ENCODE measurements at regions not wholly inside any gene's neighbourhood (a gene's known extent, or its start where the extent isn't known, plus 50 kb on each side); places are given as distances from the start of the nearest gene placed in this dataset.

DNA sequence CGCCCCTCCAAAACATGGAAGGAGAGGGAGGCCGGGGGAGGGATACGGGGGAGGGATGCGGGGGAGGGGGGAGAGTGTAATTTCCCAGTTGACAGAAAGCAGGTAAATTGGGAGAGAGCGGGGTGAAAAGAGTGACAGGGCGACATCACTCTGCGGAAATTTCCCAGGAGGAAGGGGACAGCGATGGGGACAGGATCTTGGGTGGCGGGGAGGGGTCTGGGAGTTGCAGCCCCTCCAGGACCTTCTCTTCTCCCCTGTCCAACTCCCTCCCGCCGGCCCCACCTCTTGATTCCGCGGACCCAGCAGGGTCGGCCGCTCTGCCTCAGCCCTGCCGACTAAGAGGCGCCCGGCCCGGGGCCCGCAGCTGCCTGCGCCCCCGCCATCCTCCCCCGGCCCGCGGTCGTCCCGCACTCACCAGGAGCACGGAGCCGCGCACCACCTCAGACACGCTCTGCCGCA, 108.0 kb upstream of the DOCK9 start:
- Mint-ChIP-seq H3K4me3 (peak overlapping the region; percentile 81), H3K27ac (no peak overlapping the region), H3K9me3 (no peaks in the 10 kb centered on the region), H3K4me1 (peaks cover 26% of the 10 kb centered on the region), H3K27me3 (ENCODE audit: low read depth) (peaks cover 21% of the 10 kb centered on the region), H3K36me3 (no peaks in the 10 kb centered on the region)
- DNase-seq (ENCODE audit: low spot score): peak; percentile 47
- TF ChIP-seq MXD4 (CRISPR knock-in tag; IDR thresholded peaks at IDR 0.05; ENCODE audit: borderline replicate concordance) (no peak), PRRX2 (CRISPR knock-in tag; IDR thresholded peaks at IDR 0.05) (no peak), ZNF219 (CRISPR knock-in tag; IDR thresholded peaks at IDR 0.05; ENCODE audit: borderline replicate concordance) (no peak), GTF2I (CRISPR knock-in tag; conservative IDR thresholded peaks at IDR 0.05) (no peak), TEAD4 (CRISPR knock-in tag; IDR thresholded peaks at IDR 0.05) (no peak), ZNF423 (CRISPR knock-in tag; IDR thresholded peaks at IDR 0.05) (no peak), TCF7 (CRISPR knock-in tag; IDR thresholded peaks at IDR 0.05; ENCODE audit: low read depth) (no peak), SMAD4 (CRISPR knock-in tag; IDR thresholded peaks at IDR 0.05) (no peak), ZBTB21 (CRISPR knock-in tag; IDR thresholded peaks at IDR 0.05; ENCODE audit: borderline replicate concordance) (no peak), ZNF416 (CRISPR knock-in tag; IDR thresholded peaks at IDR 0.05) (no peak)
- TF ChIP-seq, protein P1, sequence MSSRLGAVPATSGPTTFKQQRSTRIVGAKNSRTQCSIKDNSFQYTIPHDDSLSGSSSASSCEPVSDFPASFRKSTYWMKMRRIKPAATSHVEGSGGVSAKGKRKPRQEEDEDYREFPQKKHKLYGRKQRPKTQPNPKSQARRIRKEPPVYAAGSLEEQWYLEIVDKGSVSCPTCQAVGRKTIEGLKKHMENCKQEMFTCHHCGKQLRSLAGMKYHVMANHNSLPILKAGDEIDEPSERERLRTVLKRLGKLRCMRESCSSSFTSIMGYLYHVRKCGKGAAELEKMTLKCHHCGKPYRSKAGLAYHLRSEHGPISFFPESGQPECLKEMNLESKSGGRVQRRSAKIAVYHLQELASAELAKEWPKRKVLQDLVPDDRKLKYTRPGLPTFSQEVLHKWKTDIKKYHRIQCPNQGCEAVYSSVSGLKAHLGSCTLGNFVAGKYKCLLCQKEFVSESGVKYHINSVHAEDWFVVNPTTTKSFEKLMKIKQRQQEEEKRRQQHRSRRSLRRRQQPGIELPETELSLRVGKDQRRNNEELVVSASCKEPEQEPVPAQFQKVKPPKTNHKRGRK (CRISPR knock-in tag; IDR thresholded peaks at IDR 0.05; ENCODE audit: borderline replicate concordance): no peak
- TF ChIP-seq, protein P2, sequence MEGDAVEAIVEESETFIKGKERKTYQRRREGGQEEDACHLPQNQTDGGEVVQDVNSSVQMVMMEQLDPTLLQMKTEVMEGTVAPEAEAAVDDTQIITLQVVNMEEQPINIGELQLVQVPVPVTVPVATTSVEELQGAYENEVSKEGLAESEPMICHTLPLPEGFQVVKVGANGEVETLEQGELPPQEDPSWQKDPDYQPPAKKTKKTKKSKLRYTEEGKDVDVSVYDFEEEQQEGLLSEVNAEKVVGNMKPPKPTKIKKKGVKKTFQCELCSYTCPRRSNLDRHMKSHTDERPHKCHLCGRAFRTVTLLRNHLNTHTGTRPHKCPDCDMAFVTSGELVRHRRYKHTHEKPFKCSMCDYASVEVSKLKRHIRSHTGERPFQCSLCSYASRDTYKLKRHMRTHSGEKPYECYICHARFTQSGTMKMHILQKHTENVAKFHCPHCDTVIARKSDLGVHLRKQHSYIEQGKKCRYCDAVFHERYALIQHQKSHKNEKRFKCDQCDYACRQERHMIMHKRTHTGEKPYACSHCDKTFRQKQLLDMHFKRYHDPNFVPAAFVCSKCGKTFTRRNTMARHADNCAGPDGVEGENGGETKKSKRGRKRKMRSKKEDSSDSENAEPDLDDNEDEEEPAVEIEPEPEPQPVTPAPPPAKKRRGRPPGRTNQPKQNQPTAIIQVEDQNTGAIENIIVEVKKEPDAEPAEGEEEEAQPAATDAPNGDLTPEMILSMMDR (IDR thresholded peaks at IDR 0.05): no peak
- TF ChIP-seq, protein P3, sequence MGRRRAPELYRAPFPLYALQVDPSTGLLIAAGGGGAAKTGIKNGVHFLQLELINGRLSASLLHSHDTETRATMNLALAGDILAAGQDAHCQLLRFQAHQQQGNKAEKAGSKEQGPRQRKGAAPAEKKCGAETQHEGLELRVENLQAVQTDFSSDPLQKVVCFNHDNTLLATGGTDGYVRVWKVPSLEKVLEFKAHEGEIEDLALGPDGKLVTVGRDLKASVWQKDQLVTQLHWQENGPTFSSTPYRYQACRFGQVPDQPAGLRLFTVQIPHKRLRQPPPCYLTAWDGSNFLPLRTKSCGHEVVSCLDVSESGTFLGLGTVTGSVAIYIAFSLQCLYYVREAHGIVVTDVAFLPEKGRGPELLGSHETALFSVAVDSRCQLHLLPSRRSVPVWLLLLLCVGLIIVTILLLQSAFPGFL (CRISPR knock-in tag; IDR thresholded peaks at IDR 0.05; ENCODE audit: borderline replicate concordance): no peak
- TF ChIP-seq, protein P4, sequence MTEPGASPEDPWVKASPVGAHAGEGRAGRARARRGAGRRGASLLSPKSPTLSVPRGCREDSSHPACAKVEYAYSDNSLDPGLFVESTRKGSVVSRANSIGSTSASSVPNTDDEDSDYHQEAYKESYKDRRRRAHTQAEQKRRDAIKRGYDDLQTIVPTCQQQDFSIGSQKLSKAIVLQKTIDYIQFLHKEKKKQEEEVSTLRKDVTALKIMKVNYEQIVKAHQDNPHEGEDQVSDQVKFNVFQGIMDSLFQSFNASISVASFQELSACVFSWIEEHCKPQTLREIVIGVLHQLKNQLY (CRISPR knock-in tag; IDR thresholded peaks at IDR 0.05): no peak
- TF ChIP-seq, protein P5, sequence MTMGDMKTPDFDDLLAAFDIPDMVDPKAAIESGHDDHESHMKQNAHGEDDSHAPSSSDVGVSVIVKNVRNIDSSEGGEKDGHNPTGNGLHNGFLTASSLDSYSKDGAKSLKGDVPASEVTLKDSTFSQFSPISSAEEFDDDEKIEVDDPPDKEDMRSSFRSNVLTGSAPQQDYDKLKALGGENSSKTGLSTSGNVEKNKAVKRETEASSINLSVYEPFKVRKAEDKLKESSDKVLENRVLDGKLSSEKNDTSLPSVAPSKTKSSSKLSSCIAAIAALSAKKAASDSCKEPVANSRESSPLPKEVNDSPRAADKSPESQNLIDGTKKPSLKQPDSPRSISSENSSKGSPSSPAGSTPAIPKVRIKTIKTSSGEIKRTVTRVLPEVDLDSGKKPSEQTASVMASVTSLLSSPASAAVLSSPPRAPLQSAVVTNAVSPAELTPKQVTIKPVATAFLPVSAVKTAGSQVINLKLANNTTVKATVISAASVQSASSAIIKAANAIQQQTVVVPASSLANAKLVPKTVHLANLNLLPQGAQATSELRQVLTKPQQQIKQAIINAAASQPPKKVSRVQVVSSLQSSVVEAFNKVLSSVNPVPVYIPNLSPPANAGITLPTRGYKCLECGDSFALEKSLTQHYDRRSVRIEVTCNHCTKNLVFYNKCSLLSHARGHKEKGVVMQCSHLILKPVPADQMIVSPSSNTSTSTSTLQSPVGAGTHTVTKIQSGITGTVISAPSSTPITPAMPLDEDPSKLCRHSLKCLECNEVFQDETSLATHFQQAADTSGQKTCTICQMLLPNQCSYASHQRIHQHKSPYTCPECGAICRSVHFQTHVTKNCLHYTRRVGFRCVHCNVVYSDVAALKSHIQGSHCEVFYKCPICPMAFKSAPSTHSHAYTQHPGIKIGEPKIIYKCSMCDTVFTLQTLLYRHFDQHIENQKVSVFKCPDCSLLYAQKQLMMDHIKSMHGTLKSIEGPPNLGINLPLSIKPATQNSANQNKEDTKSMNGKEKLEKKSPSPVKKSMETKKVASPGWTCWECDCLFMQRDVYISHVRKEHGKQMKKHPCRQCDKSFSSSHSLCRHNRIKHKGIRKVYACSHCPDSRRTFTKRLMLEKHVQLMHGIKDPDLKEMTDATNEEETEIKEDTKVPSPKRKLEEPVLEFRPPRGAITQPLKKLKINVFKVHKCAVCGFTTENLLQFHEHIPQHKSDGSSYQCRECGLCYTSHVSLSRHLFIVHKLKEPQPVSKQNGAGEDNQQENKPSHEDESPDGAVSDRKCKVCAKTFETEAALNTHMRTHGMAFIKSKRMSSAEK (CRISPR knock-in tag; IDR thresholded peaks at IDR 0.05; ENCODE audit: borderline replicate concordance): no peak
- TF ChIP-seq, protein P6, sequence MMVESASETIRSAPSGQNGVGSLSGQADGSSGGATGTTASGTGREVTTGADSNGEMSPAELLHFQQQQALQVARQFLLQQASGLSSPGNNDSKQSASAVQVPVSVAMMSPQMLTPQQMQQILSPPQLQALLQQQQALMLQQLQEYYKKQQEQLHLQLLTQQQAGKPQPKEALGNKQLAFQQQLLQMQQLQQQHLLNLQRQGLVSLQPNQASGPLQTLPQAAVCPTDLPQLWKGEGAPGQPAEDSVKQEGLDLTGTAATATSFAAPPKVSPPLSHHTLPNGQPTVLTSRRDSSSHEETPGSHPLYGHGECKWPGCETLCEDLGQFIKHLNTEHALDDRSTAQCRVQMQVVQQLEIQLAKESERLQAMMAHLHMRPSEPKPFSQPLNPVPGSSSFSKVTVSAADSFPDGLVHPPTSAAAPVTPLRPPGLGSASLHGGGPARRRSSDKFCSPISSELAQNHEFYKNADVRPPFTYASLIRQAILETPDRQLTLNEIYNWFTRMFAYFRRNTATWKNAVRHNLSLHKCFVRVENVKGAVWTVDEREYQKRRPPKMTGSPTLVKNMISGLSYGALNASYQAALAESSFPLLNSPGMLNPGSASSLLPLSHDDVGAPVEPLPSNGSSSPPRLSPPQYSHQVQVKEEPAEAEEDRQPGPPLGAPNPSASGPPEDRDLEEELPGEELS (CRISPR knock-in tag; IDR thresholded peaks at IDR 0.05): no peak
- ChIA-PET POLR2A (no interaction called here), CTCF (interaction anchor here (0.5 to 1.0 kb wide), 3 partner anchors 36 to 180 kb away, joined by 3 read pairs; no protein-coding TSS in a partner anchor)
- peak; percentile 6 for ATAC-seq

Measured in WTC11 (cell line).